ENCODE measurements at regions not wholly inside any gene's neighbourhood (a gene's known extent, or its start where the extent isn't known, plus 50 kb on each side); places are given as distances from the start of the nearest gene placed in this dataset.
"Not testable (repeated sequence)": the region's sequence is repeated elsewhere in the genome, so short reads cannot be mapped to it uniquely, and the experiment has no call there.

GRCh38 chr14:65972346-65972870 lies 513.8 kb upstream of the CCDC196 start:
- in situ Hi-C loops (cut with HindIII; ENCODE audit: low pct_unique_long_range_greater_than_20kb, low sequenced_read_pairs) = no loop called here
- DNase-seq (ENCODE audit: low read depth in 1 of 2, low spot score in 1 of 2) = no peak
- no peak for TF ChIP-seq JUND (IDR thresholded peaks at IDR 0.05; ENCODE audit: low read depth)

GRCh38 chr14:65972891-65973290 lies 513.3 kb upstream of the CCDC196 start:
- in situ Hi-C loops (cut with HindIII; ENCODE audit: low pct_unique_long_range_greater_than_20kb, low sequenced_read_pairs) = no loop called here
- no peak for TF ChIP-seq JUND (IDR thresholded peaks at IDR 0.05; ENCODE audit: low read depth)
- no peak for DNase-seq (ENCODE audit: low read depth in 1 of 2, low spot score in 1 of 2)

- TF ChIP-seq JUND (IDR thresholded peaks at IDR 0.05; ENCODE audit: low read depth) = no peak
- DNase-seq (ENCODE audit: low read depth in 1 of 2, low spot score in 1 of 2) = no peak
- in situ Hi-C loops (cut with HindIII; ENCODE audit: low pct_unique_long_range_greater_than_20kb, low sequenced_read_pairs) = no loop called here
Measured at GRCh38 chr14:65975865-65976264, 510.3 kb upstream of the CCDC196 start.

GRCh38 chr14:65976761-65977404 lies 509.3 kb upstream of the CCDC196 start:
- TF ChIP-seq JUND (IDR thresholded peaks at IDR 0.05; ENCODE audit: low read depth) = no peak
- in situ Hi-C loops (cut with HindIII; ENCODE audit: low pct_unique_long_range_greater_than_20kb, low sequenced_read_pairs) = no loop called here
- no peak for DNase-seq (ENCODE audit: low read depth in 1 of 2, low spot score in 1 of 2)

- no peak for TF ChIP-seq JUND (IDR thresholded peaks at IDR 0.05; ENCODE audit: low read depth)
- DNase-seq (ENCODE audit: low read depth in 1 of 2, low spot score in 1 of 2) = no peak
- in situ Hi-C loops (cut with HindIII; ENCODE audit: low pct_unique_long_range_greater_than_20kb, low sequenced_read_pairs) = no loop called here
Measured at GRCh38 chr14:65981192-65981843, 504.9 kb upstream of the CCDC196 start.

- no peak for TF ChIP-seq JUND (IDR thresholded peaks at IDR 0.05; ENCODE audit: low read depth)
- in situ Hi-C loops (cut with HindIII; ENCODE audit: low pct_unique_long_range_greater_than_20kb, low sequenced_read_pairs) = no loop called here
Measured at GRCh38 chr14:65986041-65986440, 500.1 kb upstream of the CCDC196 start.

GRCh38 chr14:65989981-65990380 lies 496.2 kb upstream of the CCDC196 start:
- no peak for DNase-seq (ENCODE audit: low read depth in 1 of 2, low spot score in 1 of 2)
- TF ChIP-seq JUND (IDR thresholded peaks at IDR 0.05; ENCODE audit: low read depth) = no peak
- in situ Hi-C loops (cut with HindIII; ENCODE audit: low pct_unique_long_range_greater_than_20kb, low sequenced_read_pairs) = no loop called here

More at GRCh38 chr14:65986041-65986440, 500.1 kb upstream of the CCDC196 start:
- no peak for DNase-seq (ENCODE audit: low read depth in 1 of 2, low spot score in 1 of 2)

- no peak for DNase-seq (ENCODE audit: low read depth in 1 of 2, low spot score in 1 of 2)
- TF ChIP-seq JUND (IDR thresholded peaks at IDR 0.05; ENCODE audit: low read depth) = no peak
- in situ Hi-C loops (cut with HindIII; ENCODE audit: low pct_unique_long_range_greater_than_20kb, low sequenced_read_pairs) = no loop called here
Measured at GRCh38 chr14:65991104-65991503, 495.1 kb upstream of the CCDC196 start.

GRCh38 chr14:65991935-65992334 lies 494.2 kb upstream of the CCDC196 start:
- in situ Hi-C loops (cut with HindIII; ENCODE audit: low pct_unique_long_range_greater_than_20kb, low sequenced_read_pairs); DNase-seq (ENCODE audit: low read depth in 1 of 2, low spot score in 1 of 2): not testable (repeated sequence)

GRCh38 chr14:65993103-65993502 lies 493.1 kb upstream of the CCDC196 start:
- no peak for TF ChIP-seq JUND (IDR thresholded peaks at IDR 0.05; ENCODE audit: low read depth)
- in situ Hi-C loops (cut with HindIII; ENCODE audit: low pct_unique_long_range_greater_than_20kb, low sequenced_read_pairs) = no loop called here
- no peak for DNase-seq (ENCODE audit: low read depth in 1 of 2, low spot score in 1 of 2)

GRCh38 chr14:65993996-65994395 lies 492.2 kb upstream of the CCDC196 start:
- DNase-seq (ENCODE audit: low read depth in 1 of 2, low spot score in 1 of 2) = no peak
- in situ Hi-C loops (cut with HindIII; ENCODE audit: low pct_unique_long_range_greater_than_20kb, low sequenced_read_pairs) = no loop called here
- TF ChIP-seq JUND (IDR thresholded peaks at IDR 0.05; ENCODE audit: low read depth) = no peak

GRCh38 chr14:65997347-65997746 lies 488.8 kb upstream of the CCDC196 start:
- in situ Hi-C loops (cut with HindIII; ENCODE audit: low pct_unique_long_range_greater_than_20kb, low sequenced_read_pairs) = no loop called here
- DNase-seq (ENCODE audit: low read depth in 1 of 2, low spot score in 1 of 2) = no peak
- TF ChIP-seq JUND (IDR thresholded peaks at IDR 0.05; ENCODE audit: low read depth) = no peak

GRCh38 chr14:65999865-66000264 lies 486.3 kb upstream of the CCDC196 start:
- DNase-seq (ENCODE audit: low read depth in 1 of 2, low spot score in 1 of 2) = no peak
- no peak for TF ChIP-seq JUND (IDR thresholded peaks at IDR 0.05; ENCODE audit: low read depth)
- in situ Hi-C loops (cut with HindIII; ENCODE audit: low pct_unique_long_range_greater_than_20kb, low sequenced_read_pairs) = no loop called here
